Spleen (tissue), 11 donors: ENCODE measurements at regions not wholly inside any gene's neighbourhood (a gene's known extent, or its start where the extent isn't known, plus 50 kb on each side); places are given as distances from the start of the nearest gene placed in this dataset.
"Not testable (repeated sequence)": the region's sequence is repeated elsewhere in the genome, so short reads cannot be mapped to it uniquely, and the experiment has no call there.

Experiments
- DNase-seq: peaks from one replicate; pipeline ENCODE4 v3.0.0-alpha.2; 2020
- H3K27ac ChIP-seq, 8 donors: fragments of 200-600 bp; sonication (generic) in 7 of 8; 1 replicate in 4 of 8; 2 replicates in 4 of 8; pipeline versions ENCODE4 v1.5.0 to v1.8.0; 2016 to 2021; ENCODE audit warnings: inconsistent platforms in 4 of 8, mild to moderate bottlenecking in 4 of 8, moderate library complexity in 1 of 8
- H3K27me3 ChIP-seq, 7 donors: fragments of 200-600 bp; sonication (generic) in 6 of 7; replicated peaks in 1 of 7; 1 replicate in 4 of 7; 2 replicates in 3 of 7; pipeline versions ENCODE4 v1.5.0 to v1.8.0; 2016 to 2021; ENCODE audit warnings: inconsistent platforms in 3 of 7, mild to moderate bottlenecking in 1 of 7
- H3K36me3 ChIP-seq, 6 donors: fragments of 200-600 bp; sonication (generic) in 5 of 6; 1 replicate in 4 of 6; 2 replicates in 2 of 6; pipeline versions ENCODE4 v1.5.0 to v1.8.0; 2016 to 2021; ENCODE audit warnings: inconsistent platforms in 2 of 6
- H3K4me1 ChIP-seq, 6 donors: fragments of 200-600 bp; sonication (generic) in 5 of 6; 1 replicate in 3 of 6; 2 replicates in 3 of 6; pipeline versions ENCODE4 v1.5.0 to v1.8.0; 2016 to 2021; ENCODE audit warnings: inconsistent platforms in 3 of 6
- H3K4me3 ChIP-seq, 8 donors: fragments of 200-600 bp; sonication (generic) in 7 of 8; 1 replicate in 4 of 8; 2 replicates in 4 of 8; pipeline versions ENCODE4 v1.5.0 to v1.8.0; 2016 to 2021; ENCODE audit warnings: inconsistent platforms in 4 of 8, mild to moderate bottlenecking in 4 of 8, moderate library complexity in 2 of 8
- H3K9me3 ChIP-seq, 8 donors: fragments of 200-600 bp; sonication (generic) in 7 of 8; 1 replicate in 4 of 8; 2 replicates in 4 of 8; pipeline versions ENCODE4 v1.5.0 to v1.8.0; 2016 to 2021; ENCODE audit warnings: inconsistent platforms in 4 of 8
- POLR2A ChIP-seq, 3 donors: fragments of 450-650 bp; IDR thresholded peaks; one replicate each; pipeline ENCODE4 v1.5.1; 2017; ENCODE audit warnings: antibody characterized with exemption in 3 of 3, mild to moderate bottlenecking in 1 of 3
- POLR2AphosphoS5 ChIP-seq, 3 donors: sonication (generic); formaldehyde crosslinking; IDR thresholded peaks; one replicate each; pipeline ENCODE4 v1.5.1; 2017; ENCODE audit warnings: antibody characterized with exemption in 3 of 3
- WGBS, 5 donors: extraction: QIAGEN DNeasy Blood & Tissue Kit in 3 of 5; methylation state at CpG; one replicate each; pipeline versions ENCODE4 v1.1.5 to v1.1.7; 2013 to 2018; 5-methylcytosine and 5-hydroxymethylcytosine counted together
- intact Hi-C: fragments of 100-400 bp; cut with DNase I; formaldehyde crosslinking; loops from one replicate; pipeline ENCODE4 v1.15.0; 2023; ENCODE audit warnings: low total_unique reads
- TF ChIP-seq, protein P1 (sequence below), 11 experiments: fragments of 200-600 bp in 7 of 11; fragments of 450-650 bp in 4 of 11; sonication (generic) in 4 of 11; IDR thresholded peaks in 8 of 11; conservative IDR thresholded peaks in 3 of 11; 1 replicate in 7 of 11; 2 replicates in 4 of 11; pipeline versions ENCODE4 v1.4.0 to v1.8.0; 2016 to 2021; ENCODE audit warnings: antibody characterized with exemption in 11 of 11, inconsistent platforms in 4 of 11, mild to moderate bottlenecking in 1 of 11
- donor health status: healthy with polysubstance abuse.
- donor health status: DM: no; HTN: no; CAD: no; lungs with moderate emphysema.
- donor health status: DM: no; HTN: no; CAD: no.
- donor health status: Bipolar disorder and iron deficiency.
- donor health status: healthy.
- donor health status: DM: no; HTN: no; CAD: no.
- donor health status: DM: yes; HTN: yes; CAD: no.

DNA sequence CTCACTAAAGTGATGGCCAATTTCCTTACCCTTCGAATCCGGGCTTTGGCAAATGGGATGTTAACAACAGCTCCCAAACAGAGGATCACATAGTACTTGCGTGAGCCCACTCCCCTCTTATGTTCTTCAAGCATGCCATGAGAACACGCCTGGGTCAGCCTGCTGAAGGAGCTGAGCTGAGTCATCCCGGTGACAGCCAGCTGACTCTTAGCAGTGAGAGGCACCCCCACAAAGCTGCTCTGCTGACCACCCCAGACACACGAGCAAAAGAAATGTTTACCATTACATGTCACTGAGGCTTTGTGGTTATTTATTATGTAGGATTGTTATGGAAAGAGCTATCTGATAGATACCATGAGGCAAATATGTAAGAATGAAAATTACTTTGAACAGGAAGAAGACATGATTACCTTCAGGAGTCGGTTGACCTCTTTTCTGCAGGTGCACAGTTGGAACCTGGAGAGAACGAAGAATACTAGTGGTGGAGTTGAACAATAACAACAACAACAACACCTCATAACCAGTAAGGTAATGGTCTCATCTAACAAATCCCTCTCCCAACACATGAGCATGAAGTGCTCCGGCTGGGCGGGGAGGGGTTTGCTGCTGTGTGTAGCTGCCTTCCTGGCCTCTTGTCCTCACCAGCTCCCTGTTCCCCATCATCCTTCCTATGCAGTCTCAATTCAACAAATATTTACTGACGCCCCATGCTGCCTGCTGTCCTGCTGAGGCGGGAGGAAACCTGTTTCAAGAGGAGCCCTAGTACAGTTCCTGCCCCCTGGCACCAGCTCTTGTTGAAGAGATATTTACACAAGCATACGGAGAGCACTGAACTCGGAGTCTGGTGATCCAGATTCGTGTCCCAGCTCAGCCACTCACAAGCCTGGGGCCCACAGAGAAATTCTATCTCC, 69.4 kb upstream of the LHFPL2 start:
- no peak for TF ChIP-seq POLR2A (IDR thresholded peaks at IDR 0.05)
- no peak for TF ChIP-seq POLR2AphosphoS5 (IDR thresholded peaks at IDR 0.05)
- WGBS, 5 donors = 84 to 91% (median 87%) methylated on average over 15 of the region's 15 CpGs
- intact Hi-C loops = no loop called here

DNA sequence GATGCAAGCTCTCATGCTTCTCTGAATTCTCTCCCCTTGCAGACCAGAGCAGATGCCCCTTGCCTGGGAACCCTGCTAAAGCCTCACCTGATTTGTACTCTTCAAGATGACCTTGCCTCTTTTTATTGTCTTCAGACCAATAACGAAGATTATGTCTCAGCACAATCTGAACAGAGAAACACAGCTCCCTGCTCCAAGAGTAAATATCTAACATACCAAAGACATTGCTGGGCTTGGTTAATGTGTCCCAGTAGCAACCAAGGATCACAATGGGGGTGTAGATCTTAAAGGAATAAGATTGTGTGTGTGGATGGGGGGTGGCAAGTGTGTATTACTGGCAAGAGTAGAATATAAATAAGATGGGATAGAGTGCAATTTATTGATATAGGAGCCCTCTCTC, 67.6 kb upstream of the LHFPL2 start:
- Histone ChIP-seq H3K27ac (no peak overlapping the region), H3K27me3 (no peaks in the 10 kb centered on the region), H3K36me3 (no peaks in the 10 kb centered on the region), H3K4me1 (peaks cover 0 to 12% (median 8%) of the 10 kb centered on the region in 6 donors), H3K4me3 (no peak overlapping the region), H3K9me3 (no peaks in the 10 kb centered on the region)
- DNase-seq = no peak
- intact Hi-C loops = no loop called here
- TF ChIP-seq, protein P1, sequence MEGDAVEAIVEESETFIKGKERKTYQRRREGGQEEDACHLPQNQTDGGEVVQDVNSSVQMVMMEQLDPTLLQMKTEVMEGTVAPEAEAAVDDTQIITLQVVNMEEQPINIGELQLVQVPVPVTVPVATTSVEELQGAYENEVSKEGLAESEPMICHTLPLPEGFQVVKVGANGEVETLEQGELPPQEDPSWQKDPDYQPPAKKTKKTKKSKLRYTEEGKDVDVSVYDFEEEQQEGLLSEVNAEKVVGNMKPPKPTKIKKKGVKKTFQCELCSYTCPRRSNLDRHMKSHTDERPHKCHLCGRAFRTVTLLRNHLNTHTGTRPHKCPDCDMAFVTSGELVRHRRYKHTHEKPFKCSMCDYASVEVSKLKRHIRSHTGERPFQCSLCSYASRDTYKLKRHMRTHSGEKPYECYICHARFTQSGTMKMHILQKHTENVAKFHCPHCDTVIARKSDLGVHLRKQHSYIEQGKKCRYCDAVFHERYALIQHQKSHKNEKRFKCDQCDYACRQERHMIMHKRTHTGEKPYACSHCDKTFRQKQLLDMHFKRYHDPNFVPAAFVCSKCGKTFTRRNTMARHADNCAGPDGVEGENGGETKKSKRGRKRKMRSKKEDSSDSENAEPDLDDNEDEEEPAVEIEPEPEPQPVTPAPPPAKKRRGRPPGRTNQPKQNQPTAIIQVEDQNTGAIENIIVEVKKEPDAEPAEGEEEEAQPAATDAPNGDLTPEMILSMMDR (IDR thresholded peaks at IDR 0.05 in 8 of 11, conservative IDR thresholded peaks at IDR 0.05 in 3 of 11) = no peak
- no peak for TF ChIP-seq POLR2A (IDR thresholded peaks at IDR 0.05)
- 69 to 93% (median 80%) methylated on average over 1 of the region's 1 CpG for WGBS, 5 donors

More for the DNA sequence above, 69.4 kb upstream of the LHFPL2 start:
- H3K4me1 ChIP-seq = peaks cover 0 to 26% (median 12%) of the 10 kb centered on the region in 6 donors
- H3K9me3 ChIP-seq = no peaks in the 10 kb centered on the region
- H3K4me3 ChIP-seq = no peak overlapping the region
- H3K27ac ChIP-seq = no peak overlapping the region
- H3K36me3 ChIP-seq = no peaks in the 10 kb centered on the region
- H3K27me3 ChIP-seq = no peaks in the 10 kb centered on the region
- DNase-seq = no peak

DNA sequence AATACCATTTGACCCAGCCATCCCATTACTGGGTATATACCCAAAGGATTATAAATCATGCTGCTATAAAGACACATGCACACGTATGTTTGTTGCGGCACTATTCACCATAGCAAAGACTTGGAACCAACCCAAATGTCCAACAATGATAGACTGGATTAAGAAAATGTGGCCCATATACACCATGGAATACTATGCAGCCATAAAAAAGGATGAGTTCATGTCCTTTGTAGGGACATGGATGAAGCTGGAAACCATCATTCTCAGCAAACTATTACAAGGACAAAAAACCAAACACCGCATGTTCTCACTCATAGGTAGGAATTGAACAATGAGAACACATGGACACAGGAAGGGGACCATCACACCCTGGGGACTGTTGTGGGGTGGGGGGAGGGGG, 66.8 kb upstream of the LHFPL2 start:
- H3K4me1 ChIP-seq, H3K4me3 ChIP-seq, H3K36me3 ChIP-seq, H3K27me3 ChIP-seq, DNase-seq, H3K27ac ChIP-seq, H3K9me3 ChIP-seq, intact Hi-C loops: not testable (repeated sequence)
- WGBS, 5 donors = 88 to 98% (median 95%) methylated on average over 3 of the region's 3 CpGs

DNA sequence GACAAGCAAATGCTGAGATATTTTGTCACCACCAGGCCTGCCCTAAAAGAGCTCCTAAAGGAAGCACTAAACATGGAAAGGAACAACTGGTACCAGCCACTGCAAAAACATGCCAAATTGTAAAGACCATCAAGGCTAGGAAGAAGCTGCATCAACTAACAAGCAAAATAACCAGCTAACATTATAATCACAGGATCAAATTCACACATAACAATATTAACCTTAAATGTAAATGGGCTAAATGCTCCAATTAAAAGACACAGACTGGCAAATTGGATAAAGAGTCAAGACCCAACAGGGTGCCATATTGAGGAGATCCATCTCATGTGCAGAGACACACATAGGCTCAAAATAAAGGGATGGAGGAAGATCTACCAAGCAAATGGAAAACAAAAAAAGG, 63.1 kb upstream of the LHFPL2 start:
- H3K9me3 ChIP-seq, H3K4me1 ChIP-seq, H3K4me3 ChIP-seq, H3K36me3 ChIP-seq, DNase-seq, H3K27ac ChIP-seq, H3K27me3 ChIP-seq, intact Hi-C loops: not testable (repeated sequence)

DNA sequence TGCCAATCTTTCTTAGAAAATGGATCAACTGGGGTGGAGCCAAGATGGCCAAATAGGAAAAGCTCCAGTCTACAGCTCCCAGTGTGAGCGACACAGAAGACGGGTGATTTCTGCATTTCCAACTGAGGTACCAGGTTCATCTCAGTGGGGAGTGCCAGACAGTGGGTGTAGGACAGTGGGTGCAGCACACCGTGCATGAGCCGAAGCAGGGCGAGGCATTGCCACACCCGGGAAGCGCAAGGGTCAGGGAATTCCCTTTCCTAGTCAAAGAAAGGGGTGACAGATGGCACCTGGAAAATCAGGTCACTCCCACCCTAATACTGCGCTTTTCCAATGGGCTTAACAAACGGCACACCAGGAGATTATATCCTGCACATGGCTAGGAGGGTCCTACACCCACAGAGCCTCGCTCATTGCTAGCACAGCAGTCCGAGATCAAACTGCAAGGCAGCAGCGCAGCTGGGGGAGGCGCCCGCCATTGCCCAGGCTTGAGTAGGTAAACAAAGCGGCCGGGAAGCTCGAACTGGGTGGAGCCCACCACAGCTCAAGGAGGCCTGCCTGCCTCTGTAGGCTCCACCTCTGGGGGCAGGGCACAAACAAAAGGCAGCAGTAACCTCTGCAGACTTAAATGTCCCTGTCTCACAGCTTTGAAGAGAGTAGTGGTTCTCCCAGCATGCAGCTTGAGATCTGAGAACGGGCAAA, 61.3 kb upstream of the LHFPL2 start:
- H3K9me3 ChIP-seq, H3K27ac ChIP-seq, H3K4me1 ChIP-seq, DNase-seq, H3K4me3 ChIP-seq, H3K36me3 ChIP-seq, H3K27me3 ChIP-seq, intact Hi-C loops: not testable (repeated sequence)
- 93 to 96% (median 95%) methylated on average over 15 to 18 of the region's 18 CpGs for WGBS, 5 donors

DNA sequence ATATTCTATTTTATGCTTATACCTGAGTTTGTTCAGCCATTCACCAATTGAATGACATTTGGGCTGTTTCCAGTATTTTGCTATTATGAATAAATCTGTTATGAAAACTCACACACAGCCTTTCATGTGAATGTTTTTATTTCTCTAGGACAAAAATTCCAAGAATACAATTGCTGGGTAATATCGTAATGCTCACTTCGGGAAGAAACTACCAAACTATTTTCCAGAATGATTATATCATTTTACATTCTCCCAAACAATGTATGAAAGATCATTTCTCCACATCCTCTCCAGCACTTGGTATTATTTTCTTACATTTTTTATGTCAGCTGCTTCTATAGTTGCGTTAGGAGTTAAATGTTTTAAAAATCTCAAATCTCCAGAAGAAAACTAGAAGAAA, 58.3 kb upstream of the LHFPL2 start:
- Histone ChIP-seq H3K36me3 (no peaks in the 10 kb centered on the region), H3K4me3 (no peak overlapping the region), H3K27ac (no peak overlapping the region), H3K27me3 (no peaks in the 10 kb centered on the region), H3K9me3 (no peaks in the 10 kb centered on the region), H3K4me1 (no peaks in the 10 kb centered on the region)
- 82 to 91% (median 89%) methylated on average over 3 of the region's 3 CpGs for WGBS, 5 donors
- TF ChIP-seq POLR2A (IDR thresholded peaks at IDR 0.05) = no peak
- TF ChIP-seq, protein P1 (IDR thresholded peaks at IDR 0.05 in 8 of 11, conservative IDR thresholded peaks at IDR 0.05 in 3 of 11) = no peak
- no peak for TF ChIP-seq POLR2AphosphoS5 (IDR thresholded peaks at IDR 0.05)
- intact Hi-C loops = no loop called here
- no peak for DNase-seq
